GM18505 (cell line): ENCODE measurements at regions not wholly inside any gene's neighbourhood (a gene's known extent, or its start where the extent isn't known, plus 50 kb on each side); places are given as distances from the start of the nearest gene placed in this dataset.

Experiments used
- ATAC-seq: cut with Tn5 transposase; IDR thresholded peaks from one replicate; pipeline ENCODE4 v1.9.1; 2021; ENCODE audit not compliant: unreplicated experiment
- POLR2A ChIP-seq: IDR thresholded peaks from 4 replicates; pipeline ENCODE4 v1.6.1; 2011; ENCODE audit warnings: borderline replicate concordance; ENCODE audit not compliant: insufficient read depth, insufficient read length; ENCODE audit errors: extremely low read depth

- ATAC-seq = no peak
- TF ChIP-seq POLR2A = no peak
Observed at GRCh38 chr6:121499666-121500065, 64.2 kb downstream of the GJA1 start.

GRCh38 chr6:121503589-121503991 lies 68.1 kb downstream of the GJA1 start:
- no peak for TF ChIP-seq POLR2A
- ATAC-seq = no peak

- no peak for TF ChIP-seq POLR2A
- ATAC-seq = no peak
Observed at GRCh38 chr6:121504227-121504626, 68.8 kb downstream of the GJA1 start.

GRCh38 chr6:121505284-121505683 lies 69.8 kb downstream of the GJA1 start:
- no peak for TF ChIP-seq POLR2A
- no peak for ATAC-seq

GRCh38 chr6:121506761-121507754 lies 71.6 kb downstream of the GJA1 start:
- no peak for ATAC-seq
- TF ChIP-seq POLR2A = no peak

- TF ChIP-seq POLR2A = no peak
- ATAC-seq = no peak
Observed at GRCh38 chr6:121510568-121511177, 75.2 kb downstream of the GJA1 start.

GRCh38 chr6:121515630-121516265 lies 80.3 kb downstream of the GJA1 start:
- no peak for ATAC-seq
- TF ChIP-seq POLR2A = no peak

GRCh38 chr6:121516331-121516730 lies 80.9 kb downstream of the GJA1 start:
- no peak for TF ChIP-seq POLR2A
- ATAC-seq = no peak

GRCh38 chr6:121520337-121521163 lies 85.1 kb downstream of the GJA1 start:
- TF ChIP-seq POLR2A = no peak
- ATAC-seq = no peak

GRCh38 chr6:121521164-121521555 lies 85.7 kb downstream of the GJA1 start:
- TF ChIP-seq POLR2A = no peak
- no peak for ATAC-seq

- ATAC-seq = no peak
- TF ChIP-seq POLR2A = no peak
Observed at GRCh38 chr6:121522265-121522664, 86.8 kb downstream of the GJA1 start.

GRCh38 chr6:121522771-121523386 lies 87.4 kb downstream of the GJA1 start:
- ATAC-seq = no peak
- TF ChIP-seq POLR2A = no peak

- TF ChIP-seq POLR2A = no peak
- no peak for ATAC-seq
Observed at GRCh38 chr6:121523628-121524027, 88.2 kb downstream of the GJA1 start.

- TF ChIP-seq POLR2A = no peak
- ATAC-seq = no peak
Observed at GRCh38 chr6:121526282-121526681, 90.8 kb downstream of the GJA1 start.
